ENCODE measurements at regions not wholly inside any gene's neighbourhood (a gene's known extent, or its start where the extent isn't known, plus 50 kb on each side); places are given as distances from the start of the nearest gene placed in this dataset.

GRCh38 chr12:44961887-44962286 is 85.8 kb upstream of the NELL2 start:
- Histone ChIP-seq H3K27ac (no peak overlapping the region), H3K4me1 (replicated peaks in 1 of 2) (no peaks in the 10 kb centered on the region), H3K4me3 (no peak overlapping the region)
- in situ Hi-C loops (cut with MboI; ENCODE audit: low pct_unique_long_range_greater_than_20kb in 2 of 9, low sequenced_read_pairs in 9 of 9, unreplicated experiment in 9 of 9) = no loop called here
- WGBS, 10 experiments = 5 to 89% (median 64%) methylated on average over 2 to 3 of the region's 3 CpGs
- ATAC-seq (replicated peaks in 6 of 8) = no peak

- no peak overlapping the region for H3K4me3 ChIP-seq
- no peaks in the 10 kb centered on the region for H3K4me1 ChIP-seq (replicated peaks in 1 of 2)
- whole genome bisulfite sequencing, 10 experiments = 40 to 100% (median 100%) methylated on average over 1 to 3 of the region's 3 CpGs; no CpG with 5 or more reads in 5 of the 10 experiments
- no peak overlapping the region for H3K27ac ChIP-seq
- peak in 1 of 8 experiments; percentile 33 for ATAC-seq (replicated peaks in 6 of 8)
- in situ Hi-C loops (cut with MboI; ENCODE audit: low pct_unique_long_range_greater_than_20kb in 2 of 9, low sequenced_read_pairs in 9 of 9, unreplicated experiment in 9 of 9) = no loop called here
These were observed 84.7 kb upstream of the NELL2 start for GRCh38 chr12:44960856-44961255.

- no peak overlapping the region for H3K4me3 ChIP-seq
- 0 to 82% (median 50%) methylated on average over 1 to 3 of the region's 3 CpGs; no CpG with 5 or more reads in 5 of the 10 experiments for WGBS, 10 experiments
- in situ Hi-C loops (cut with MboI; ENCODE audit: low pct_unique_long_range_greater_than_20kb in 2 of 9, low sequenced_read_pairs in 9 of 9, unreplicated experiment in 9 of 9) = no loop called here
- no peak overlapping the region for H3K27ac ChIP-seq
- no peak for ATAC-seq (replicated peaks in 6 of 8)
- H3K4me1 ChIP-seq (replicated peaks in 1 of 2) = no peaks in the 10 kb centered on the region
These were observed 84.3 kb upstream of the NELL2 start for GRCh38 chr12:44960423-44960822.

GRCh38 chr12:44947163-44947562 is 71.0 kb upstream of the NELL2 start:
- Histone ChIP-seq H3K4me3 (no peak overlapping the region), H3K4me1 (replicated peaks in 1 of 2) (no peaks in the 10 kb centered on the region), H3K27ac (no peak overlapping the region)
- 0 to 80% (median 50%) methylated on average over 1 of the region's 1 CpG; no CpG with 5 or more reads in 3 of the 10 experiments for WGBS, 10 experiments
- in situ Hi-C loops (cut with MboI; ENCODE audit: low pct_unique_long_range_greater_than_20kb in 2 of 9, low sequenced_read_pairs in 9 of 9, unreplicated experiment in 9 of 9) = loop anchor here in 8 of 9 experiments (25.0 kb wide), 2 partner anchors 935 to 985 kb away; no protein-coding TSS in a partner anchor
- no peak for ATAC-seq (replicated peaks in 6 of 8)

GRCh38 chr12:44942714-44943113 is 66.6 kb upstream of the NELL2 start:
- no peak for ATAC-seq (replicated peaks in 6 of 8)
- Histone ChIP-seq H3K4me1 (replicated peaks in 1 of 2) (no peaks in the 10 kb centered on the region), H3K4me3 (no peak overlapping the region), H3K27ac (no peak overlapping the region)
- in situ Hi-C loops (cut with MboI; ENCODE audit: low pct_unique_long_range_greater_than_20kb in 2 of 9, low sequenced_read_pairs in 9 of 9, unreplicated experiment in 9 of 9) = loop anchor here in 8 of 9 experiments (25.0 kb wide), 2 partner anchors 930 to 980 kb away; no protein-coding TSS in a partner anchor
- WGBS, 10 experiments = 0 to 100% (median 83%) methylated on average over 1 to 5 of the region's 5 CpGs

GRCh38 chr12:44930972-44931600 is 55.0 kb upstream of the NELL2 start:
- Histone ChIP-seq H3K27ac (no peak overlapping the region), H3K4me3 (no peak overlapping the region), H3K4me1 (replicated peaks in 1 of 2) (no peaks in the 10 kb centered on the region)
- ATAC-seq (replicated peaks in 6 of 8) = peak in 7 of 8 experiments; percentile 33 to 70 (median 58)
- in situ Hi-C loops (cut with MboI; ENCODE audit: low pct_unique_long_range_greater_than_20kb in 2 of 9, low sequenced_read_pairs in 9 of 9, unreplicated experiment in 9 of 9) = loop anchor here in 8 of 9 experiments (25.0 kb wide), 2 partner anchors 919 to 969 kb away; no protein-coding TSS in a partner anchor
- WGBS, 10 experiments = 0 to 55% (median 42%) methylated on average over 2 to 4 of the region's 4 CpGs

- Histone ChIP-seq H3K4me1 (replicated peaks in 1 of 2) (no peaks in the 10 kb centered on the region), H3K27ac (no peak overlapping the region), H3K4me3 (no peak overlapping the region)
- WGBS, 10 experiments = 33 to 100% (median 73%) methylated on average over 1 to 3 of the region's 3 CpGs
- no peak for ATAC-seq (replicated peaks in 6 of 8)
- in situ Hi-C loops (cut with MboI; ENCODE audit: low pct_unique_long_range_greater_than_20kb in 2 of 9, low sequenced_read_pairs in 9 of 9, unreplicated experiment in 9 of 9) = loop anchor here in 8 of 9 experiments (25.0 kb wide), 2 partner anchors 917 to 967 kb away; no protein-coding TSS in a partner anchor
These were observed 53.2 kb upstream of the NELL2 start for GRCh38 chr12:44929236-44929885.

Data from motor neuron (in vitro differentiated cells).